Kidney tubule cell (primary cell): ENCODE measurements at regions not wholly inside any gene's neighbourhood (a gene's known extent, or its start where the extent isn't known, plus 50 kb on each side); places are given as distances from the start of the nearest gene placed in this dataset.

ENCODE experiments used
- DNase-seq: peaks from one replicate; pipeline ENCODE4 v3.0.0-alpha.2; 2018; ENCODE audit warnings: low spot score

DNA sequence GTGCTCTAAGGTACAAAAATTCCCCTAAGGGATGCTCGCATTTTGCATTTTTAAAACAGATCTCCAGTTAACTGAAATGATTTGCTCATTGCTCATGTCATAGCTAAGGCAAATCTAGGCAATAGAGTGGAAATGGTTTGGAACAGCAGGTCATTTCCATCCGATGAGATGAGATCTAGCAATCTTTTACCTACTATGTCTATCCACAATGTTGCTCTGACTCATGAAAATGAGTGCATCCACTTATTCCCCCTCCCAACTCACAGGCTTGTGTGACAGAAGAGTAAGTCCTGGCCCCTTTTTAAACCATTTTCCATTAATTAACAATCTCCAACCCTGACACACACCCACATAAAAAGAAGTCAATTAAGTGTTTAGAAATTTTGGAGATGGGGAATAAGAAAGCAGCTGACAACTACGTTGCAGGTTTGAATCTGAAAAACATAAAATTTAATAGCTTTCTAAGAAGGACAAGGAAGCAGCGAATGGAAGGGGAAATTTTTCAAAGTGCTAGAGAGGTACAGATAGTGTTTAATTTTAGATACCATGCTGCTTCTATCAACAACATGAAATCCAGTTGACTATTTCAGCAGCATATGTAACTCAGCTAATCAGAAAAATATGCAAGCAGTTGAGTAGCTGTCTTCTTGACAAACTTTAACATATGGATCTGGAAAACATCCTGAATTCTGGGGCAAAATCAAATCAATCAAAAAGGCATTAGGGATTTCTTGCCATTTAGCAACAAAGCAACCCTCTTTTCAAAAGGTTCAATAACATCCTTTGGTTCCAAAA is 112.0 kb downstream of the TMCO5A start:
- DNase-seq: peak; percentile 51

DNA sequence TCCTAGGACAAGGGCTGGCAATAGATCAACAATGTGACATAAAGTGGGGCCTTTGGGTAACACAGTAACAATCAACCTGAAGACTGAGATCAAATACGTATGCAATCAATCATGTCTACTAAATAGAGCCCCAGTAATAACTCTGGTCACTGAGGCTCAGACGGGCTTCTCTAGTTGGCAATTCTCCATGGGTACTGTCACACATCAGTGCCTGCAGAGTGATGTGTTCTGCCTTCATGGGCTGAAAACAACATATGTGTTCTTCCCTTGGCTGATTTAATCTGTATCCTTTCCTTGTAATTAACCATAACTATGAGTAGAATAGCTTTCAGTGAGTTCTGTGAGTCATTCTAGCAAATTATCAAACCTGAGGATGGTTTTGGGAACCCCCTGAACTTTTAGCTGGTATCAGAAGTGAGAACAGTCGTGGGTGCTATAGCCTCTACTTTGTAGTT is 113.6 kb downstream of the TMCO5A start:
- DNase-seq: peak; percentile 77

DNA sequence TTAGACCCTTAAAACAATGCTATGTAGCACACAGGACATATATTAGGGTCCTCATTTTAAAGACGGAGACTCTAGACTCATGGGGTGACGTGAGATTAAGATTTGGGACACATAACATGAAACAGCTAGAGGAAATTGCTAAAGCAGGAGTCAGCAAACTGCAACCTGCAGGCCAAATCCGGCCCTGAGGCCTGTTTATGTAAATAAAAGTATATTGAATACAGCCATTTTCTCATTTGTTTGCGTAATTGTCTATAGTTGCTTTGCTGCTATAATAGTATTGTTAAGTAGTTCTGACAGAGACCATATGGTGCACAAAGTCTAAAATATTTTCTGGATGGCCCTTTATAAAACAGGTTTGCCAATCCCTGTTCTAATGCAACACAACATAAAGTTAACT is 115.5 kb downstream of the TMCO5A start:
- no peak for DNase-seq

- DNase-seq: peak; percentile 72
Measured at GRCh38 chr15:38050529-38051448, 116.3 kb downstream of the TMCO5A start.

DNA sequence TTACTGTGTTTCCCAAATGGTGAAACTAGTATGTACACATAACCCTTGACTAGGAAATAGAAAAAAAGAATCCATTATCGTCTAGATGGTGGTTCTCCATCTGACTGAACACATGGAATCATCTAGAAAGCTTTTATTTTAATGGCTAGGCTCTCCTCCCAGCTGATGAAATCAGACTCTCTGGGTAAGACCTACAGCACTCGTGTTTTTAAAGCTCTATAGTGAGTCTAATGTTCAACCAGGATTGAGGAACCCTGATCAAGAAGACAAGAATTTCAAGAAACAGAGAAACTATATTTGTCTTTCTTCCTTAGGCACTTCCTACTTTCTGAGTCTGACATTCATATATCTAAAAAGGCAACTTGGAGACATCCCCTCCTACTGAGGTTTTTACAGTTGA is 118.8 kb downstream of the TMCO5A start:
- DNase-seq: no peak

GRCh38 chr15:38053776-38054175 is 119.3 kb downstream of the TMCO5A start:
- no peak for DNase-seq

DNA sequence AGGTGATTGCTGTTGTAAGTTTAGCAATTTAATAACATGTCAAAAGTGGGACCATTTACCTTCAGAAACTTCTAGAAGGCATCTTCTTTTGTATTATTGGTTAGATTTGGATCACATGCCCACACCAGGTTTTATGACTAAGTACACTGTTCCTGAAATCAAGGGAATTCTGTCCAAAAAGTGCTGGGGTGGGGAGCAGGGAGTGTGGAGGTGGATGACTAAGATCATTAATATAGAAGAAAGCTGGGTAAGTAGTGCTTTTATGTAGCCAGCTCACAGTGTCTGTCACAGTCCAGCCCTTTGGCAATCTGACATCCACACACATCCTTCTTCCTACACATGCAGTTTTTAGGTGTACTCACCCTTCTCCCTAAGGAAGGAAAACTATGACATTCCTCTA is 120.0 kb downstream of the TMCO5A start:
- peak; percentile 48 for DNase-seq

GRCh38 chr15:38058596-38059075 is 124.2 kb downstream of the TMCO5A start:
- peak; percentile 55 for DNase-seq

DNA sequence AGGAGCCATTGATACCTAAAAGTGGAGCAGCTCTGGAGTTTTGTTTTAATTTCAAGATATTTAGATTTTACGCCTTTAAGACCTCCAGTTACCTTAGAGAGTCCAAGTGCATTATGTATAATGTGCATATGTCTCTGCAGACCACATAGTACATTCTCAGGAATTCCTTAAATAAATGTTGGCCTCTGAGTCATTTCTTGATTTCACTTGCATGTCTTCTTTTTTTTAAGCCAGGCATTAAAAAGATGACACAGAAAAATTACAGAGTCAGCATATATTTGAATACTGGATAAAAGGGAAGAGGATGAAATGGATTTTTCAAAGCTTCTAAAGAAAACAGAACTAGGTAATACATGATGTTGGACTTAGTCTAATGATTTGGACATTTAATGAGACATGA is 125.2 kb downstream of the TMCO5A start:
- no peak for DNase-seq

DNA sequence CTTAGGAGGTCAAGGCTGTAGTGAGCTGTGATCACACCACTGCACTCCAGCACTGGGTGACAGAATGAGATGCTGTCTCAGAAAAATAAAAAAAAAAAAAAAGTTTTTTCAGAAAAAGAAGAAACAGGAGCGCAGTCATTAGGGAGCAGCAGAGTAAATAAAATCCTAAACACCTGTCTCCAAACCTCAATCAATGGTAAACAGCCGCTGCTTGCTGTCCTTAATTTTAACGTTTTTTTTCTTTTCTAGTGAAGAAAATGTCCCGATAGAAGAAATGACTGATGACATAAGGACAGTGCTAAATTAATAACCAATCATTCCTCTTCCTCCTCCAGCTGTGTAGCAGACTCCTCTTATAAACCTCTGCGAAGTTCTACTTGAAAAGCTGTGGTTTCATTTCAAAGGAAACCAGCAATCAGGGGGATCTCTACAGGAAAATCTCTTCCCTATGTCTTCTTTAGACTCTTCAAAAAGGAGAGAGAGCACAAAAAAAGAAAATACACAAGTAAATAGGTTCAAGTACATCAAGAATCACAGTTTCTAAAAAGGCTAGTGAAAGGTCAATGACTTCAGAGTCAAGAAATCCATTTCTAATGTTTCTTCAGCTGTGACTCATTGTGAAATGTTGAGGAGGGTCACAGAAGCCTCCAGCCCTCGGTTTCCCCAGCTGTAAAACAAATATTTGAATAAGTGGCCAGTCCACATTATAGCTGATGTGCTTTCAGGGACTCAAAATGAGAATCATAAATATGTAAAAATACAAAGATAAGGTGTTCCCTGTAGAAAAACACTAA is 127.6 kb downstream of the TMCO5A start:
- no peak for DNase-seq

DNA sequence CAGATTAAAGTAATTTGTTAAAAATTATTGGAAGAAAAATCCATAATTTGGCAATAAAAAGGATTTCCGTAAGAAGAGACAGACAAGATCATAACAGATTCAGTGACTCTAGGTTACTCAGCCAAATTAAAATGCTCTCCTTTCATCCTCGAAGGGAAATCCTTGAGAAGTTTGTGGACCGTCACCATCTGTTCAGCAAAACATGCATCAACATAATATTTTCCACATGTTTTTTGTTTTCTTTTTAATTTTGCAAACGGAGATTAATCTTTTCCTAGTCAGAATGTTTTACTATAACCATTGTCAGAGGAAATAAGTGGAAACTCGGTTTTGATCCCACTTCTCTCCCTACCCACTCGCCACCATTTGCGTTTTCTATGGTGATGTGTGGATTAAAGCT is 128.3 kb downstream of the TMCO5A start:
- DNase-seq: no peak

DNA sequence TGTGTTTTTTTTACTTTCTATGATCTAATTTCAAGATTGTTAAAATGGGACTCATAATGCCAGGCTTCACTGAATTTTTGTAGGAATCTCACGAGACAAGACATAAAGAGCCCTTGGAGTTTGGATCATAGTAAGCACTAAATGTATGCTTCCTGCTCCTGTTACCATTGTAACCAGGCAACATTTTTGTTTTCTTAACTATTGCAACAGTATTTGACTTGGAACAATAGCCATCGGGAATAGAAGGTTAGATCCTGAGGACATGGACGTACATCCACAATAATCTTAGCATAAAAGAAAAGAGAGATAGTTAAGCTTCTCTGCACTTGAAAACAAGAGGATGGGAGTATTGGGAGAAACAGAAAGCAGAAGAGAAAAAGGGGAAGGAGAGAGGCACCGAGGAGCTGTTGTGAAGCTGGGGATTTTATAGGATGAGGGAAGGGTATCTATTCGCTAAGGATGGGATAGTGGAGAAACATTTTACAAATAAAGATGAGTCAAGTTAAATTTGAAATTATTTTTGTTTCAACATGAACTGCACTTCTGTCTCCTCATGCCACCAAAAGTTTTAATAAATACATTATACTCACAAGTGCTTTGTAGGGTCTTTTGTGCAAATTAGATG is 131.4 kb downstream of the TMCO5A start:
- DNase-seq: no peak

GRCh38 chr15:38066612-38067011 is 132.2 kb downstream of the TMCO5A start:
- DNase-seq: no peak

DNA sequence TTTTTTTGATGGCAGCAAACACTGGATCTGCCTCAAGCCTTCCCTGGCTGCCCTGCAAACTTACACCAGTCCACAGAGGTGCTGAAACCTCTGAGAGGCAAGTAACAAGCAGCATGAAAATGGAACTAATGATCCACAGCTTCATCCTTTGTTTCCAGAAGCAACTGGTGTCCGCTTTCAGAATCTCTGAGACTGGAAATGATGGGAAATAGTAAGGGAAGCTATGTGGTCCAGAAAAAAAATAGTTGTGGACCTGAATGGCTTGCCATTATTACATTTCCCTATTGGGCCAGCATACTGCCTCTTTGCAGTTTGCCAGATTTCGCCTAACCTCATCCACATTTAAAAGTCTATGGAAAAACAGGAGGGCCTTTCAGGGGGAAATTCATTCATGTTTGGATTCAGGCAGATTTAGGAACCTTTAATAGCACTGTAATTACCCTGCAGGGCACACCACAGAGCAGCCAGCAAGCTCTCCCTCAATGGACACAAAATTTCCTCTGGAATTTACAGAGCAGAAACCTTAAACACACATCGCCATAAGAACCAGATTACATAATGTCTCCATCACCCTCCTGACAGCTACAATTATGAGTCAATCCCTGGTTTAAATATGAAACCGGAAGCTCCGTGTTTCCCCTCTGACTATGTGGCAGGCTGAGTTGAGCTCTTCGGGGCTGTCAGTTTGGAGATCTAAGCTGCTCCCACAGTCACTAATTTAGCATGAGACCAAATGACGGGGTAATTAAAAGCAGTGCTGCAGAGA is 134.4 kb downstream of the TMCO5A start:
- peak; percentile 83 for DNase-seq

DNA sequence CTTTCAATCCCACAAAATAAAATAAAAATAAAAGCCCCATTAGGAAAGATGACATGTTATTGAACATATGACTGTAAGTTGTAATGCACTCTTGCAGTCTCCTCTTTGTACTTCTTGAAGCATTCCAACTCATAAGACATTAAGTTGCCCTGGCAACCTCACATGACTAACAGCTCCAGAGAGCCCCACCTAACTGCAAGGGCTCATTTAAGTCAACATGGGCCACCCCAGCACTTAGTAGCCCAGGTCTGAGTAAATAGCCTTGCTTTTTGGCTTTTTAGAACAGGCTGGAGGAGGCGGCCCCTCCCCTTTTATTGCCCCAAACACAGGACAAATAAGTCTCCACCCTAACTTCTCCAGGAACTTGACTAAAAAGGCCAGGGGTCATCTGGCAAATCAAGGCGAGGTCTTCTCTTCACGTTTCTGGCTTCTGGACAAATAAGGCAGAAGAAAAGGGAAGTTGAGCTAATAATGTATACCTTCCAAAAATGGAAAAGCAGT is 135.1 kb downstream of the TMCO5A start:
- DNase-seq: peak; percentile 86

DNA sequence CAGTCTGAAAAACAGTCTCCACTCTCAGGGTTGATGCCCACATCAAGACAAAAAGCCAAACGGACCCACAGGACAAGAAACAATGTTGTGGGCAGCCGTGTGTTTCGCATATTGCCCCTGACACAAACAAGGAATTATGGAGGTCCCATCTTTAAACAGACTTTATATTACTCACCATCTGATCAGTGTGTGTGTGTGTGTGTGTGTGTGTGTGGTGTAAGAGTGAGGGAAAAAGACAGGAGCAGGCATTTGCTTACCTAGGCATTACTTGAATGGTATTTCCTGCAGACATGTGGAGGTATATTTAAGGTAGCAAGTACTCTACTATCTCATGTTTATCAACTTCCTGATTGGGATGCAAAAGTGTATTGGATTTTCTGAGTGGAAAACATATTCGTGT is 136.3 kb downstream of the TMCO5A start:
- peak; percentile 26 for DNase-seq

GRCh38 chr15:38071211-38071972 is 137.0 kb downstream of the TMCO5A start:
- peak; percentile 34 for DNase-seq

GRCh38 chr15:38072007-38072347 is 137.5 kb downstream of the TMCO5A start:
- no peak for DNase-seq

DNA sequence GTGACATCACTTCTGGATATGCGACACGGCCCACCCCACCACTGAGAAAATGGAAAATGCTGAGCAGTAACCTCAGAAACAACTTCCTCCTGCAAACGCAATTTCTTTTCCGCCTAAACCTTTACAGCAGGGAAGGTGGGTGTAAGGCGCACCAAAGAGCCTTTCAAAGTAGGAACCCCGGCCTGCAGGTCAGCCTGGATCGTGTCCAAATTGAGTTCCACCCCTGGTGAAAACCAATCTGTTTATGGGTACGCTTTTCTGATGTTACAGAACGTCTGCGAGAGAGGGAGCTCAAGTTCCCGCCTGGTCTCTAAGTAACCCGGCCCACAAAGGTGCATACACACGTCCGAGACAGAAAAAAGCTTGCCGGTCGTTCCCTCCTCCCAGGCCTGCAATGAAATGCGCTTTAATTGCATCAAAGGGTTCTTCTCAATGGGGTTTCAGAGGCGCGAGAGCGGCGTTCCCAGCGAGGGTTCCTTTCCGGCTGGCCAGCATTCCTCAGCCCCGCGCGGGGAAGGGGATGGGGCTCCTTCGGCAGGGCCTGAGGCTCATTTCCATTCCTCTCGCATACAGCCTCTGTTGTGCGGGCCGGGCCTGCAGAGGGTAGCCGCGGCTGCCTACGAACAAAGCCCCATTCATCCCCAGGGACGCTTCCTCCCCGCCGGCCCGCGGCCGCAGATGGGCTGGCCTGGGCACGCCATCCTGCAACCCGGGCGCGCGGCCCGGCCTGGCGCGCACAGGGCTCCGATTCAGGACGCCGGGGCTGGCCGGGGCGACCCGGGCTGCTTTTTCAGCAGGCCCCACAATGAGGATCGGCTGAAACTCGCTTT is 138.1 kb downstream of the TMCO5A start:
- DNase-seq: peak; percentile 78
